ENCODE measurements at regions not wholly inside any gene's neighbourhood (a gene's known extent, or its start where the extent isn't known, plus 50 kb on each side); places are given as distances from the start of the nearest gene placed in this dataset.

DNA sequence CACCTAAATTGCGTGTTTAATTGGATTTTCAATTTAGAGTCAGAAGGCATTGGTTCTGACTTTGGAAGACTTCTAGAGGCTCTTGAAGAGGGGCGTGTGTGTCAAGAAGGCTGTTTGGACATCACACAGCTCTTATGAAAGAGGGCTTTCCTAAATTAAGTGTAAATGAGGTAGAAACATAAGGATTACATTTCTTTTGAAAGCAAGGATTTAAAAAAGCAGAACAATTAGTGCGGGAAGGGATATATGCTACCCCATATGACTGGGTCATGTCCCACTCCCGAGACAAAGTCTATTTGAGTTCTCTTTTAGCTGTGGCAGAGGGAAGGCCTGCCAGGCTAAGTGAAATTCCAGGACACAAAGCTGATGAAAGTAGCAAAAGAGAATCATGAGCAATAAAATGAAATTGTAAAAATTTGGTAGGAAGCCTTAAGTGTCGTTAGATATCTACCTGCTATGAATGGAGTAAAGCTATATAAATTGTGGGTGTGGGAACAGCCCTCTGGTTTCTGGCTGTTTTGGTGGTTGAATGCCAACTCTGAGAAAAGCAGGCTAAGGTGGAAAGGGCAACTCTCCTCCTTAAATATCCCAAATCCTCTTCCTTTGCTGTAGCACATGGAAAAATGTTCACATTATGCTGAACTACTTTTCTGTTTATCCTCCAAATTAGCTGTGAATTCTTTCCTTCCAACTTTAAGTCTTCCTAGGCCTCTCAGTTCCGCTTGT is 100.6 kb upstream of the TSC22D2 start (continued):
- TF ChIP-seq YY1 (IDR thresholded peaks at IDR 0.05; ENCODE audit: low read depth, low read length) (no peak), WRNIP1 (IDR thresholded peaks at IDR 0.05; ENCODE audit: borderline replicate concordance, low read depth, low read length) (no peak)

DNA sequence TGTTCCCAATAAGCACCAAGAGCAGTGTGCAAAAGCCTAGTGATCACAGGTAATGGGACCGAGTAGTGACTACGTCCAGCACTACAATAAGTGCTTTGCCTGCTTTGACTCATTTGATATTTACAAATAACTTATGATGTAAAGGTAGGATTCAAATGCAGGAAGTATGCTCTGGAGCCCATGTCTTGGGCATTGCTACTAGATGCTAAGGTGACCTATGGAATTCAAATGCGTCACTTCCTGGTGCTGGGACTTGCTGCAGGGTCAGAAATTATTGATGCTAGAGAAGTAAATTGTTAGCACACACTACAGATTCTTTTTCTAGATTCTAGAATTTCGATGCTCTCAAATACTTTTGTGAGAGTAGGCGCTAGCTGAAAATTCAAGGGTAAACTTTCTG is 101.2 kb upstream of the TSC22D2 start:
- CTCF ChIA-PET, result interaction anchor here (0.8 to 1.8 kb wide), 4 partner anchors 10 to 188 kb away, joined by 3 to 4 read pairs (median 4); no protein-coding TSS in a partner anchor
- BruUV-seq (replicated peaks), result no TSS peak
- TF ChIP-seq FOXK2 (IDR thresholded peaks at IDR 0.05), result no peak
- TF ChIP-seq SPI1 (IDR thresholded peaks at IDR 0.05; ENCODE audit: borderline replicate concordance, insufficient read depth, low read depth, low read length), result no peak
- no peak for TF ChIP-seq RCOR1 (conservative IDR thresholded peaks at IDR 0.05; ENCODE audit: low read depth, low read length)
- no peak for TF ChIP-seq NR2C1 (IDR thresholded peaks at IDR 0.05)
- TF ChIP-seq, protein P1, sequence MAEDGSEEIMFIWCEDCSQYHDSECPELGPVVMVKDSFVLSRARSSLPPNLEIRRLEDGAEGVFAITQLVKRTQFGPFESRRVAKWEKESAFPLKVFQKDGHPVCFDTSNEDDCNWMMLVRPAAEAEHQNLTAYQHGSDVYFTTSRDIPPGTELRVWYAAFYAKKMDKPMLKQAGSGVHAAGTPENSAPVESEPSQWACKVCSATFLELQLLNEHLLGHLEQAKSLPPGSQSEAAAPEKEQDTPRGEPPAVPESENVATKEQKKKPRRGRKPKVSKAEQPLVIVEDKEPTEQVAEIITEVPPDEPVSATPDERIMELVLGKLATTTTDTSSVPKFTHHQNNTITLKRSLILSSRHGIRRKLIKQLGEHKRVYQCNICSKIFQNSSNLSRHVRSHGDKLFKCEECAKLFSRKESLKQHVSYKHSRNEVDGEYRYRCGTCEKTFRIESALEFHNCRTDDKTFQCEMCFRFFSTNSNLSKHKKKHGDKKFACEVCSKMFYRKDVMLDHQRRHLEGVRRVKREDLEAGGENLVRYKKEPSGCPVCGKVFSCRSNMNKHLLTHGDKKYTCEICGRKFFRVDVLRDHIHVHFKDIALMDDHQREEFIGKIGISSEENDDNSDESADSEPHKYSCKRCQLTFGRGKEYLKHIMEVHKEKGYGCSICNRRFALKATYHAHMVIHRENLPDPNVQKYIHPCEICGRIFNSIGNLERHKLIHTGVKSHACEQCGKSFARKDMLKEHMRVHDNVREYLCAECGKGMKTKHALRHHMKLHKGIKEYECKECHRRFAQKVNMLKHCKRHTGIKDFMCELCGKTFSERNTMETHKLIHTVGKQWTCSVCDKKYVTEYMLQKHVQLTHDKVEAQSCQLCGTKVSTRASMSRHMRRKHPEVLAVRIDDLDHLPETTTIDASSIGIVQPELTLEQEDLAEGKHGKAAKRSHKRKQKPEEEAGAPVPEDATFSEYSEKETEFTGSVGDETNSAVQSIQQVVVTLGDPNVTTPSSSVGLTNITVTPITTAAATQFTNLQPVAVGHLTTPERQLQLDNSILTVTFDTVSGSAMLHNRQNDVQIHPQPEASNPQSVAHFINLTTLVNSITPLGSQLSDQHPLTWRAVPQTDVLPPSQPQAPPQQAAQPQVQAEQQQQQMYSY (CRISPR knock-in tag; IDR thresholded peaks at IDR 0.05), result no peak
- TF ChIP-seq, protein P2, sequence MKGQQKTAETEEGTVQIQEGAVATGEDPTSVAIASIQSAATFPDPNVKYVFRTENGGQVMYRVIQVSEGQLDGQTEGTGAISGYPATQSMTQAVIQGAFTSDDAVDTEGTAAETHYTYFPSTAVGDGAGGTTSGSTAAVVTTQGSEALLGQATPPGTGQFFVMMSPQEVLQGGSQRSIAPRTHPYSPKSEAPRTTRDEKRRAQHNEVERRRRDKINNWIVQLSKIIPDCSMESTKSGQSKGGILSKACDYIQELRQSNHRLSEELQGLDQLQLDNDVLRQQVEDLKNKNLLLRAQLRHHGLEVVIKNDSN (IDR thresholded peaks at IDR 0.05; ENCODE audit: borderline replicate concordance, extremely low read length, insufficient read depth, low read depth, low read length), result no peak
- TF ChIP-seq SMAD1 (IDR thresholded peaks at IDR 0.05; ENCODE audit: low read depth, partially characterized antibody), result no peak
- TF ChIP-seq TCF12 (IDR thresholded peaks at IDR 0.05; ENCODE audit: low read depth, low read length), result no peak
- TF ChIP-seq KAT2A (conservative IDR thresholded peaks at IDR 0.05; ENCODE audit: control insufficient read depth, low read depth, low read length), result no peak
- TF ChIP-seq, protein P3, sequence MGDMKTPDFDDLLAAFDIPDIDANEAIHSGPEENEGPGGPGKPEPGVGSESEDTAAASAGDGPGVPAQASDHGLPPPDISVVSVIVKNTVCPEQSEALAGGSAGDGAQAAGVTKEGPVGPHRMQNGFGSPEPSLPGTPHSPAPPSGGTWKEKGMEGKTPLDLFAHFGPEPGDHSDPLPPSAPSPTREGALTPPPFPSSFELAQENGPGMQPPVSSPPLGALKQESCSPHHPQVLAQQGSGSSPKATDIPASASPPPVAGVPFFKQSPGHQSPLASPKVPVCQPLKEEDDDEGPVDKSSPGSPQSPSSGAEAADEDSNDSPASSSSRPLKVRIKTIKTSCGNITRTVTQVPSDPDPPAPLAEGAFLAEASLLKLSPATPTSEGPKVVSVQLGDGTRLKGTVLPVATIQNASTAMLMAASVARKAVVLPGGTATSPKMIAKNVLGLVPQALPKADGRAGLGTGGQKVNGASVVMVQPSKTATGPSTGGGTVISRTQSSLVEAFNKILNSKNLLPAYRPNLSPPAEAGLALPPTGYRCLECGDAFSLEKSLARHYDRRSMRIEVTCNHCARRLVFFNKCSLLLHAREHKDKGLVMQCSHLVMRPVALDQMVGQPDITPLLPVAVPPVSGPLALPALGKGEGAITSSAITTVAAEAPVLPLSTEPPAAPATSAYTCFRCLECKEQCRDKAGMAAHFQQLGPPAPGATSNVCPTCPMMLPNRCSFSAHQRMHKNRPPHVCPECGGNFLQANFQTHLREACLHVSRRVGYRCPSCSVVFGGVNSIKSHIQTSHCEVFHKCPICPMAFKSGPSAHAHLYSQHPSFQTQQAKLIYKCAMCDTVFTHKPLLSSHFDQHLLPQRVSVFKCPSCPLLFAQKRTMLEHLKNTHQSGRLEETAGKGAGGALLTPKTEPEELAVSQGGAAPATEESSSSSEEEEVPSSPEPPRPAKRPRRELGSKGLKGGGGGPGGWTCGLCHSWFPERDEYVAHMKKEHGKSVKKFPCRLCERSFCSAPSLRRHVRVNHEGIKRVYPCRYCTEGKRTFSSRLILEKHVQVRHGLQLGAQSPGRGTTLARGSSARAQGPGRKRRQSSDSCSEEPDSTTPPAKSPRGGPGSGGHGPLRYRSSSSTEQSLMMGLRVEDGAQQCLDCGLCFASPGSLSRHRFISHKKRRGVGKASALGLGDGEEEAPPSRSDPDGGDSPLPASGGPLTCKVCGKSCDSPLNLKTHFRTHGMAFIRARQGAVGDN (IDR thresholded peaks at IDR 0.05), result no peak
- no peak for TF ChIP-seq LARP7 (IDR thresholded peaks at IDR 0.05)

More for the DNA sequence above, 101.2 kb upstream of the TSC22D2 start:
- 44% methylated on average over 5 of the region's 5 CpGs for WGBS (ENCODE audit: insufficient coverage, insufficient replicate concordance, low lambda C conversion rate, missing lambda C conversion rate)
- Histone ChIP-seq H3K9me3 (replicated peaks; ENCODE audit: control insufficient read depth, insufficient read depth, low read length) (no peaks in the 10 kb centered on the region), H3K36me3 (ENCODE audit: control insufficient read depth in 2 of 2, insufficient read depth in 2 of 2, low read length in 1 of 2) (no peaks in the 10 kb centered on the region), H3K27me3 (replicated peaks in 1 of 2; ENCODE audit: control insufficient read depth in 2 of 2, insufficient read depth in 2 of 2, low read length in 1 of 2) (no peaks in the 10 kb centered on the region; a peak in 1 of 4 replicates), H3K4me2 (ENCODE audit: control insufficient read depth, insufficient read depth) (no peak overlapping the region), H4K20me1 (ENCODE audit: control insufficient read depth, insufficient read depth) (no peaks in the 10 kb centered on the region), H3K27ac (ENCODE audit: control insufficient read depth, insufficient read depth) (no peak overlapping the region), H3K4me3 (no peak overlapping the region), H2AFZ (ENCODE audit: control insufficient read depth, low read depth, low read length) (no peak overlapping the region), H3K79me2 (ENCODE audit: control insufficient read depth, insufficient read depth, low read length) (no peaks in the 10 kb centered on the region), H3K4me1 (ENCODE audit: control insufficient read depth, insufficient read depth, low read length) (no peaks in the 10 kb centered on the region), H3K9ac (ENCODE audit: control insufficient read depth, insufficient read depth, low read length) (no peak overlapping the region)
- RAD21 ChIA-PET (ENCODE audit: unreplicated experiment), result interaction anchor here (1.2 kb wide), 1 partner anchor 102 kb away, joined by 3 read pairs; no protein-coding TSS in a partner anchor
- ATAC-seq, result no peak
- no peak for DNase-seq (ENCODE audit: low read depth, low spot score)
- intact Hi-C loops (cut with micrococcal nuclease; ENCODE audit: unreplicated experiment) (no loop called here), in situ Hi-C loops (cut with MboI) (no loop called here)
- no peak for FAIRE-seq
- POLR2A ChIA-PET, result no interaction called here
- SMC1A ChIA-PET (ENCODE audit: uncharacterized antibody, unreplicated experiment), result interaction anchor here (0.7 to 1.9 kb wide), 4 partner anchors 10 to 105 kb away, joined by 3 to 5 read pairs (median 4); no protein-coding TSS in a partner anchor
